ENCODE measurements at regions not wholly inside any gene's neighbourhood (a gene's known extent, or its start where the extent isn't known, plus 50 kb on each side); places are given as distances from the start of the nearest gene placed in this dataset.

DNA sequence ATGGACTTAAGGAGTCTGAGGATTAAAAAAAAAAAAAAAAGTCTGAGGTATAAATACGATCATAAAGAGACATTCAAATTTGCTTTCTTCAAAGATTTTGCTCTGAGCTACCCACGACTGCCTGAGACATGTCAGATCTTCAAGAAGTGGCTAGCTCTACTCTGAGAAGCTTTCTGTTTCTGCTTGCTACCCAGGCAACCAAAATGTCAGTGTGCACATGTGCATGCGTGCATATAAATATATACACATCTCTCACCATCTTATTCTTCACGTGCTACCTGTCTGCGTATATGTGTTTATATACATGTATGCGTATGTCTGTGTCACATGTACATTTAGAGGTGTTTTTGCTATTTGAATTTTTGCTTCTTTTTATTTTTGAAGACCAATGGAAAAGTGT is 299.6 kb upstream of the STXBP5 start:
- no peak for TF ChIP-seq CTCF (IDR thresholded peaks at IDR 0.05; ENCODE audit: insufficient read depth, low read length)
- no peak overlapping the region for H3K4me3 ChIP-seq (ENCODE audit: low read depth, low read length)
- DNase-seq (ENCODE audit: low read depth), result peak; percentile 32

DNA sequence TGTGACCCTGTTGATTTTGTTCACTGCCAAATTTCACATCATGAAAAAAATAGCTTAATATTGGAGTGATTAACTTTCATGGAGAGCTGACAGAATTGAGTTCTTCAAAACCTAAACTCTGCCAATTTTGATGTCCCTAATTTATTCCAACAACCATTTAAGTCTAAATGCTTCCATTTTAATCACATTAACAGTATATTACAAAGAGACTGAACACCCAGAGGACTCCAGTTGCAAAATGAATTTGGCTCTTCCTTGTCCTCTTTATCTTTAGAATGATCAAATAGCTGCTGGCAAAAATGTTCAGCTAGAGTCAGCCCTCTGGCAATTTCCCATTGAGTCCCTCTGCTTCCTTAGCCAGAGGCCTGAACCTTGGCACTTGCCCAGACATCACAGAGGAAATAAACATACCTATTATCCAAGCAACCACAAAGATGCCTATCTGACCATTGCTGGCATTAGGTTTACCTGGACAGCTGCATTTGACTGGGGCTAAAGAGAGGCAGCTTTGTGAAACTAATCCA is 299.0 kb upstream of the STXBP5 start:
- no peak overlapping the region for H3K4me3 ChIP-seq (ENCODE audit: low read depth, low read length)
- DNase-seq (ENCODE audit: low read depth), result peak; percentile 94
- TF ChIP-seq CTCF (IDR thresholded peaks at IDR 0.05; ENCODE audit: insufficient read depth, low read length), result no peak

- no peak overlapping the region for H3K4me3 ChIP-seq (ENCODE audit: low read depth, low read length)
- no peak for TF ChIP-seq CTCF (IDR thresholded peaks at IDR 0.05; ENCODE audit: insufficient read depth, low read length)
- no peak for DNase-seq (ENCODE audit: low read depth)
Observed at GRCh38 chr6:146908786-146909185, 295.4 kb upstream of the STXBP5 start.

GRCh38 chr6:146909376-146909775 is 294.8 kb upstream of the STXBP5 start:
- H3K4me3 ChIP-seq (ENCODE audit: low read depth, low read length), result no peak overlapping the region
- DNase-seq (ENCODE audit: low read depth), result no peak
- TF ChIP-seq CTCF (IDR thresholded peaks at IDR 0.05; ENCODE audit: insufficient read depth, low read length), result no peak

- no peak overlapping the region for H3K4me3 ChIP-seq (ENCODE audit: low read depth, low read length)
- TF ChIP-seq CTCF (IDR thresholded peaks at IDR 0.05; ENCODE audit: insufficient read depth, low read length), result no peak
- peak; percentile 85 for DNase-seq (ENCODE audit: low read depth)
Observed at GRCh38 chr6:146909886-146910285, 294.3 kb upstream of the STXBP5 start.

DNA sequence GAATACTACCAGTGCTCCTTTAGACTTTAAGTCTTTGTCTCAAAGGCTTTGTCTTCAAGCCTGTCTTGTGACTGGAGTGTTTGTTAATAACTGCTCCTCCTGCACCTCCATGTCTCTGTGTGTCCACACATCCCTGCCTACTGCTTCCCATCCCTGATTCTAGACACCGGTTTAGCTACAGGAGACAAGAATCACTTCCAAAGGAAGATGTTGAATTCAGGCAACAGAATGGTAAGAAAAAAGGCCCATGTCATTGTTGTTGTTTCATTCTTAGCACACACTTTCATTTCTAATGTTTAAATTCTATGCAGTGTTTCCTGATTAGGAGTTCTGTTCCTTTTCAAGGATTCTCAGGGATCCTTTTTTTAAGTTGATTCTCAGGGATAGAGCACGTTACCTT is 293.6 kb upstream of the STXBP5 start:
- no peak for TF ChIP-seq CTCF (IDR thresholded peaks at IDR 0.05; ENCODE audit: insufficient read depth, low read length)
- DNase-seq (ENCODE audit: low read depth), result no peak
- H3K4me3 ChIP-seq (ENCODE audit: low read depth, low read length), result no peak overlapping the region

DNA sequence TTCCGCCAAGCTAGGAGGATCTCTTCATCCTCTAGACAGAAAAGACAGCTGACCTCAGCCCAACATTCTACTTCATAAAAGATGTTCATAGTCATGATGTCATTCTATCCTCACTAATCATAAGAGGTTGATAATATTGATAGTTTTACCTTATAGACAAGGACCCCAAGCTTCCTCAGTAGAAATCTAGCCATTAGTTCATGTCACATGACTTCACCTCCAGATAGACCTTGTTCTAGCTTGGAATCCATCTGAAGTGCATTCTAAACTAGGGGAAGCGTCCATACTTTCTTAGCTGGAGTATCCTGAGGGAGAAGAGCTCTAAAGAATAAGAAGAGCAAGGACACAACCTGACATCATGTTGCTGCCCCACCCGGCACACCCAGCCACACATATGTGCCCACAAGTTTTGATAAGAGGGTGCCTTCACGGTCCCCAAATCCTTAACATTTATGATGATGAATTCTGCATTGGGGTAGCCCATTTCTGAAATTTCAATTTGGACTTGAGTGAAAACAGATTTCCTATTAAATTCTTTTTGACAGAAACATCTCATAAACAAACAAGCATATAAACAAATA is 292.5 kb upstream of the STXBP5 start:
- no peak for DNase-seq (ENCODE audit: low read depth)
- H3K4me3 ChIP-seq (ENCODE audit: low read depth, low read length), result no peak overlapping the region
- no peak for TF ChIP-seq CTCF (IDR thresholded peaks at IDR 0.05; ENCODE audit: insufficient read depth, low read length)
